Left cardiac atrium (tissue), 4 donors: ENCODE measurements at regions not wholly inside any gene's neighbourhood (a gene's known extent, or its start where the extent isn't known, plus 50 kb on each side); places are given as distances from the start of the nearest gene placed in this dataset.
A peak's percentile ranks its signal among the peaks of the same experiment; 100 is the strongest.

Experiments
- ATAC-seq, 2 donors: fragments of 200-7000 bp; cut with Tn5 transposase; one replicate each; pipeline ENCODE4 v1.9.1; 2020; ENCODE audit warnings: mild to moderate bottlenecking in 2 of 2, moderate library complexity in 2 of 2
- DNase-seq: peaks from one replicate; pipeline ENCODE4 v3.0.0-alpha.2; 2020
- intact Hi-C, 2 donors: fragments of 100-400 bp; cut with DNase I; formaldehyde crosslinking; loops; one replicate each; pipeline versions ENCODE4 v1.14.1 to v1.15.1; 2022 to 2023
- donor health status: DM: no; HTN: yes; CAD: no.
- donor health status: DM: no; HTN: yes; CAD: no; lungs with severe emphysema.
- donor health status: DM: yes; HTN: yes; CAD: no.
- donor health status: Dilated cardiomyopathy.

- DNase-seq (no peak), ATAC-seq (no peak)
- intact Hi-C loops = no loop called here
Observed at GRCh38 chr13:59487883-59488282, 675.8 kb downstream of the DIAPH3 start.

- ATAC-seq = no peak
- no peak for DNase-seq
- intact Hi-C loops = no loop called here
Observed at GRCh38 chr13:59488436-59488835, 675.3 kb downstream of the DIAPH3 start.

- intact Hi-C loops = no loop called here
- ATAC-seq = no peak
- DNase-seq = no peak
Observed at GRCh38 chr13:59490651-59491050, 673.1 kb downstream of the DIAPH3 start.

GRCh38 chr13:59492030-59492636, 671.6 kb downstream of the DIAPH3 start:
- DNase-seq (no peak), ATAC-seq (no peak)
- intact Hi-C loops = no loop called here

GRCh38 chr13:59493436-59493965, 670.2 kb downstream of the DIAPH3 start:
- intact Hi-C loops = no loop called here
- DNase-seq (no peak), ATAC-seq (no peak)

- intact Hi-C loops = no loop called here
- DNase-seq (no peak), ATAC-seq (no peak)
Observed at GRCh38 chr13:59494151-59494550, 669.6 kb downstream of the DIAPH3 start.

- DNase-seq = peak; percentile 27
- intact Hi-C loops = no loop called here
- ATAC-seq = peak; percentile 77 to 91
Observed at GRCh38 chr13:59494560-59494970, 669.2 kb downstream of the DIAPH3 start.

GRCh38 chr13:59495299-59495698, 668.4 kb downstream of the DIAPH3 start:
- ATAC-seq (no peak), DNase-seq (no peak)
- intact Hi-C loops = no loop called here

GRCh38 chr13:59495936-59496512, 667.7 kb downstream of the DIAPH3 start:
- ATAC-seq (no peak), DNase-seq (no peak)
- intact Hi-C loops = no loop called here

- intact Hi-C loops = no loop called here
- no peak for ATAC-seq
- DNase-seq = no peak
Observed at GRCh38 chr13:59497621-59498247, 666.0 kb downstream of the DIAPH3 start.

GRCh38 chr13:59501004-59501403, 662.7 kb downstream of the DIAPH3 start:
- ATAC-seq (no peak), DNase-seq (no peak)
- intact Hi-C loops = no loop called here

- ATAC-seq (no peak), DNase-seq (no peak)
- intact Hi-C loops = no loop called here
Observed at GRCh38 chr13:59504407-59504806, 659.3 kb downstream of the DIAPH3 start.

- DNase-seq (no peak), ATAC-seq (no peak)
- intact Hi-C loops = no loop called here
Observed at GRCh38 chr13:59510386-59510785, 653.3 kb downstream of the DIAPH3 start.

GRCh38 chr13:59513686-59514085, 650.0 kb downstream of the DIAPH3 start:
- intact Hi-C loops = no loop called here
- DNase-seq (no peak), ATAC-seq (no peak)

GRCh38 chr13:59514316-59514715, 649.4 kb downstream of the DIAPH3 start:
- no peak for DNase-seq
- intact Hi-C loops = no loop called here
- no peak for ATAC-seq

- intact Hi-C loops = no loop called here
Observed at GRCh38 chr13:59519819-59520218, 643.9 kb downstream of the DIAPH3 start.

GRCh38 chr13:59521549-59521948, 642.2 kb downstream of the DIAPH3 start:
- ATAC-seq = no peak

More at GRCh38 chr13:59519819-59520218, 643.9 kb downstream of the DIAPH3 start:
- ATAC-seq (no peak), DNase-seq (no peak)

GRCh38 chr13:59522652-59523051, 641.1 kb downstream of the DIAPH3 start:
- DNase-seq = no peak
- intact Hi-C loops = no loop called here
- ATAC-seq = no peak

More at GRCh38 chr13:59521549-59521948, 642.2 kb downstream of the DIAPH3 start:
- intact Hi-C loops = no loop called here
- no peak for DNase-seq

GRCh38 chr13:59527500-59527899, 636.2 kb downstream of the DIAPH3 start:
- intact Hi-C loops = no loop called here
- no peak for ATAC-seq
- DNase-seq = no peak

GRCh38 chr13:59531571-59532091, 632.1 kb downstream of the DIAPH3 start:
- intact Hi-C loops = no loop called here
- DNase-seq = peak; percentile 93
- ATAC-seq = peak; percentile 91 to 94
